GM12801 (cell line): ENCODE measurements at regions not wholly inside any gene's neighbourhood (a gene's known extent, or its start where the extent isn't known, plus 50 kb on each side); places are given as distances from the start of the nearest gene placed in this dataset.

Experiments
- CTCF ChIP-seq: IDR thresholded peaks from one replicate; pipeline ENCODE4 v1.5.1; 2011; ENCODE audit warnings: control low read depth; ENCODE audit not compliant: insufficient read length; ENCODE audit errors: extremely low read depth

- TF ChIP-seq CTCF, result no peak
Measured at GRCh38 chr4:123987408-123987807, 590.8 kb downstream of the SPRY1 start.

GRCh38 chr4:123990310-123990870, 593.8 kb downstream of the SPRY1 start:
- no peak for TF ChIP-seq CTCF

- no peak for TF ChIP-seq CTCF
Measured at GRCh38 chr4:123994917-123995316, 598.3 kb downstream of the SPRY1 start.

- TF ChIP-seq CTCF, result no peak
Measured at GRCh38 chr4:123995936-123996335, 599.3 kb downstream of the SPRY1 start.

- TF ChIP-seq CTCF, result no peak
Measured at GRCh38 chr4:123996718-123997510, 600.3 kb downstream of the SPRY1 start.

GRCh38 chr4:123997776-123998449, 601.3 kb downstream of the SPRY1 start:
- no peak for TF ChIP-seq CTCF

GRCh38 chr4:124000233-124000632, 603.6 kb downstream of the SPRY1 start:
- TF ChIP-seq CTCF, result no peak
